SK-MEL-5 (cell line): ENCODE measurements at regions not wholly inside any gene's neighbourhood (a gene's known extent, or its start where the extent isn't known, plus 50 kb on each side); places are given as distances from the start of the nearest gene placed in this dataset.
"Not testable (repeated sequence)": the region's sequence is repeated elsewhere in the genome, so short reads cannot be mapped to it uniquely, and the experiment has no call there.

ENCODE experiments used
- DNase-seq: peaks from one replicate; pipeline ENCODE4 v3.0.0-alpha.2; 2016; ENCODE audit warnings: low read depth, low spot score
- in situ Hi-C: cut with HindIII; loops from 2 replicates; pipeline ENCODE4 v1.10.0; 2016; ENCODE audit warnings: low sequenced_read_pairs, high pct_unique_total_duplicates, low pct_unique_long_range_greater_than_20kb

DNA sequence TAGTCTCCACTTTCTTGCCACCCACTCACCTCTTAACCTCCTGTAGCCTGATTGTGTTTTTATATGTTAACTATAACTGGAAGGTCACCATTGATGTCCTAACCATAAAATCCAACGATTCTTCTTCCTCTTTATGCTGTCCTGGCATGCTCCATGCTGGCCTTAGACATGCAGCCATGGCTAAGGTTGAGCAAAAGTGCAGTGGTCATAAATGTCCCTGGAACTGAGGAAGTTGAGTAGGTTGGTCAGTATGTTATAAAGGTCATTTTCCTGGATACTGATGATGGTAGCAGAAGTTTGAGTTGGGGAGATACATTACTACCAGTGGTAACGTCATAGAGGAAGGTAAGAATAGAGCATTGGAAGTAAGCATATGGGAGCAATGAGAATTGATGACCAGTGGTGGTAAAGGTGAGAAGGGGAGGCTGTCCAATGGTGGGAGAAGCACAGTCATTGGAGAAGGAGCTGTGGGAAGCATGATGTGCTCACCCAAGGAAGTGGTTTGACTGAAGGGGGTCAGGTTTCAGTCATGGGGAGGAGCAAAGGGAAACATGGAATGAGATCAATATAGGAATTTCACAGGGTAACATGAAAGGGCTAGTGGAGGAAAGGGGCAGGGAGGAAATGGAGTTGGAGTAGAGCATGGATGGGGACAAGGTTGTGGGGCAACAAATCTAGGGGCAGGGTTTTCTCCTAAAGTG is 240.8 kb downstream of the DACT1 start:
- in situ Hi-C loops: no loop called here
- no peak for DNase-seq

DNA sequence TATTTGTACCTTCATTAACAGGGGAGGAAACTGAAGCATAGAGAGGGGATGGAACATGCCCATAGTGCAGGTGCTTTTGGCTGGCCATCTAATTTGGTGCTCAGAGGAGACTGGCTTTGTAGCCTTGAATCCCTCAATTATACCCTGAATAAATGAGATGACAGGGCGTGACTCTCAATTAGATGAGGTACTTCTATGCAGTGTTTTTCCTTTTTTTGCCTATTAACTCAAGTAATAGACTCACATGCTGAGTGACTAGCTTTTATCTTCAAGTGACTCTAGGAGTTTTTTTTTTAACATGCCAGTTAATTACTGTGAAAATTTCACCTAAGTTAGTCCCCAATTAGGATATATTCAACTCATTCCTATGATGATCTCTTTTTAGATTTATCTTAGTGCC is 243.7 kb downstream of the DACT1 start:
- in situ Hi-C loops: no loop called here
- no peak for DNase-seq

DNA sequence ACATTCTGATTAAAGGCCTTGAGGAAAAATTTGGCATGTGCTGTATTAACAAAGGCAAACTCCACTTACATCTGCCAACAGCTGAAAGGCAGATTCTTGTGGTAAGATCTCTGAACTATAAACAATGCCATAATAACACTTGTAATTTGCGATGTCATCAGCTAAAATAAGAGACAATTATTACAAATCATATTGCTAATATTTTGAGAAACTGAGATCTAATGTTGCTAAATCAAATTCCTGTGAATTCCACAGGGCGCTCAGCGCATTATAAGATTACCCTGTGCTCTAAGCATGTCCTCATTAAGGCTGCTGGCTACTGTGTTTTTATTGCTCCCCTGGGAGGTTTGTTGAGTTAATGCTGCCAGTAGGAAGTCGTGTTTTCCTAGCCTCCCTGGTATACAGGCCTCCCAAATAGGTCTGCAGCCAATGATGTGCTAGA is 244.8 kb downstream of the DACT1 start:
- in situ Hi-C loops: no loop called here
- DNase-seq: no peak

DNA sequence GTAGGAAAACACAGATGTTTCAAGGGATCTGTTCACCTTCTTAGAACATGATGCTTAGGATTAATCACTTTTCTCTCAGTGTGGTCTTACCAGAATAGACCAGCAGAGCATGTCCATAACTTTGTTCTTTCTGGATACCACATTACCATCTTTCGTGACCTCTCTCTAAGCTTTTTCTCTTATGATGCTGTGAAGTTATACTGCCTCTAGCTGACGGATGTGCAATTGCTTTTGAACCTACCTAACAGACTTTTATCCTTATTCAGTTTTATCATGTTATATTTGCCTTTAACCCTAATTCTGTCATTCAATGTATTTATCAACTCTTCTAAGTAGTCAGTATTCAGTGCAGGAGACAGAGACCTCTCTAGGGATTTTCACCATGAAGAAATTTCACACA is 246.7 kb downstream of the DACT1 start:
- peak; percentile 43 for DNase-seq
- in situ Hi-C loops: no loop called here

DNA sequence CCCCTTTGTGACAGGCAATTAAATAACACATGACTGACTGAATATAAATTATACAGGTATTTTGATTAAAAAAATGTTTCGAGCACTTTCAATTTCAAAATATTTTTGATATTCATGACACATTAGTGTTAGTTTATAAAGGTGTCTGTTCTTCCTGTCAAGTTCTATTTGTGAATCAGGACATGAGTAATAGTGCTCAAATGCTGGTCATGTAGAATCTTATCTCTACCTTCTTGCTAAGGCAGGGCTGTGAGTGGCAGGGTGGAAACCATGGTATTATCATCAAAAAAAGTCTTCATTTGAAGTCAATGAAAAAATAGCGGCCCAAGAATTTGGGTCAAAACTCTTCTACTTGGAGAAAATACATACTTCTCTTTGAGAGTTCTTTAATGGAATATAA is 250.2 kb downstream of the DACT1 start:
- in situ Hi-C loops: no loop called here
- DNase-seq: no peak

DNA sequence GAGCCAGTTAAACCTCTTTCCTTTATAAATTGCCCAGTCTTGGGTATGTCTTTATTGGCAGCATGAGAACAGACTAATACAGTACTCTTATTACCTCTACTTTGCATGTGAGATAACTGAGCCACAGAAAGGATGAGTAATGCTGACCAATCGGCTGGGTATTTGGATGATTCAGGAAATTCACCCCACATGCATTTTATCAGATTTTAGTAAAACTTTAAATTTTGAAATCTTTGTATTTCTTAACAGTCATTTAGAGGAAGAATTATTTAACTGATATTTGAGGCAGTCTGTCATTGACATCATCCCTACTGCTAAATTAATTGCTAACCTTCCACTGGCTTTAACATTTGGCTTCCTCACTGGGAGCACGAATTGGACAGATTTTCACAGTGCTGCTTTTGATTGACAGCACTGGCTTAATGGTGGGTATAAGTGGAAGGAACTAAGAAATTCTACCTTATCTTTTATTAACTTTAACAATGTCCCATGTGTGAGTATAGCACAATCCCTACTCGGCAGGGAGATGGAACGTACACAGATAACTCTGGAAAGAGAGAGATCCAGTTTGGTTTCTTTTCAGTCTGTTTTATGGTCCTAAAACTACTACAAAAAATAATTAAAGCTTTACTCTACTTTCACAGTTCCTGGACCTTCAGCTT is 261.0 kb downstream of the DACT1 start:
- DNase-seq: no peak
- in situ Hi-C loops: no loop called here

DNA sequence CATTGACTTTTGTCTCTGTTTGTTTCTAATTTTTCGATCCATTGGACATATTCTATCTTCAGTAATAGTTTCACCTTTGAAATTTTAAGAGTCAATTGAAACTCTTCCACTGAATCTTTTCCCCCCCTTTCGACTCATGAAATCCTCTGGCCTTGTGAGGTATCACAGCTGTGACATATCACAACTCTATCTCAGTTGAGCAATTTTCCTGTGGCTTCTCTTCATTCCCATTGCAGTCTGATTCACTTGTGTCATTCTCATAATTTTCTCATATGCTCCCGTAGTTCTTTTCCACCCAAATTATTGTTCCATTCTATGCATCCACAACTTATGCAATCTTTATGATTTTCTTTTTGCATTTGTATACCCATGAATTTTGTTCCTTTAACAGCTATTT is 261.6 kb downstream of the DACT1 start:
- in situ Hi-C loops: no loop called here
- no peak for DNase-seq

DNA sequence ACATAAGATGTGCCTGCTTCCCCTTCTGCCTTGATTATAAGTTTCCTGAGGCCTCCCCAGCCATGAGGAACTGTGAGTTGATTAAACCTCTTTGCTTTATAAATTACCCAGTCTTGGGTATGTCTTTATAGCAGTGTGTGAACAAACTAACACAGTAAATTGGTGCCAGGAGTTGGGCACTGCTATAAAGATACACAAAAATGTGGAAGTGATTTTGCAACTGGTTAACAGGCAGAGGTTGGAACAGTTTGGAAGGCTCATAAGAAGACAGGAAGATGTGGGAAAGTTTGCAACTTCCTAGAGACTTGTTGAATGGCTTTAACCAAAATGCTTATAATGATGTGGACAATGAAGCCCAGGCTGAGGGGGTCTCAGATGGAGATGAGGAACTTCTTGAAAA is 264.1 kb downstream of the DACT1 start:
- in situ Hi-C loops: no loop called here
- no peak for DNase-seq

DNA sequence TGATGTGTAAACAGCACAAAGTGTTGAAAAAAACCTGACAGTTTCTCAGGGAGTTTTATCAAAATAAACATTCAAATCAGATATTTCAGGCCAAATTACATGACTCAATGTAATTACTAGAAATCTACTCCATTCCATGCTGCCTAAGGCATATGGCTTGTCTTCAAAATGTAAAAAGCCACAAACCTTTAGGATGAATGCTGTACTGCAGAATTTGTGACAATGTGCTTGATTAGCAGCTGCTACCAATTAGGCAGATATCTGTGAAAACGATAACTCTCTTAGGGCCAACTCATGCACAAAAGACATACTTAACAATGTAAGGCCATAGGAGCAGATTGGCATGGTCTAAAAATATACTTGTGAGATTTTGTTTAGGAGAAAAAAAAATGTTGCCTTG is 267.0 kb downstream of the DACT1 start:
- DNase-seq: no peak
- in situ Hi-C loops: no loop called here

DNA sequence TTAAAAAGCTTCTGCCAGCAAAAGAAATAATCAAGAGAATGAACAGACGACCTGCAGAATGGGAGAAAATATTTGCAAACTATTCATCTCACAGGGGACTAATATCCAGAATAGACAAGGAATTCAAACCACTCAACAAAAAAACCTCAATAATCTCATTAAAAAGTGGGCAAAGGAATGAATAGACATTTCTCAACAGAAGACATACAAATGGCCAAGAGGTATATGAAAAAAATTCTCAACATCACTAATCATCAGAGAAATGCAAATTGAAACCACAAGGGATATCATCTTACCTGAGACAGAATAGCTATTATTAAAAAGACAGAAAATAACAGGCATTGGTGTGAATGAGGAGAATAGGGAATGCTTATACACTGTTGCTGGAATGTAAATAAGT is 270.0 kb downstream of the DACT1 start:
- DNase-seq: no peak
- in situ Hi-C loops: no loop called here

DNA sequence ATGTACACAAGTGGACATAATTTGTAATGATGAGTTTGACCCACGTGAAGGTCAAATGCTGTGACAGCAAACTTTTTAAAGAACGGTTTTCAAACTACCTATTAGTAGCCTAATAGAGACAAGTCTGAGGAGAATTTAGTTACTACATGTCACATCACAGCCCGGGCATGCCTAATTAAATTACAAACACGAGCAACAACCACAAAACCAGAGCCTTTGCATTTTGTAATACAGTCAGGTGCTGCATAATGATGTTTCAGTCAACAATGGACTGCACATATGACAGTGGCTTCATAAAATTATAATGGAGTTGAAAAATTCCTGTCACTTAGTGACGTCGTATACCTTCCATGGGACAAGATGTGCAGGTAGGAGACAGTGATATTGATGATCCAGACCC is 274.5 kb downstream of the DACT1 start:
- in situ Hi-C loops: no loop called here
- DNase-seq: no peak

DNA sequence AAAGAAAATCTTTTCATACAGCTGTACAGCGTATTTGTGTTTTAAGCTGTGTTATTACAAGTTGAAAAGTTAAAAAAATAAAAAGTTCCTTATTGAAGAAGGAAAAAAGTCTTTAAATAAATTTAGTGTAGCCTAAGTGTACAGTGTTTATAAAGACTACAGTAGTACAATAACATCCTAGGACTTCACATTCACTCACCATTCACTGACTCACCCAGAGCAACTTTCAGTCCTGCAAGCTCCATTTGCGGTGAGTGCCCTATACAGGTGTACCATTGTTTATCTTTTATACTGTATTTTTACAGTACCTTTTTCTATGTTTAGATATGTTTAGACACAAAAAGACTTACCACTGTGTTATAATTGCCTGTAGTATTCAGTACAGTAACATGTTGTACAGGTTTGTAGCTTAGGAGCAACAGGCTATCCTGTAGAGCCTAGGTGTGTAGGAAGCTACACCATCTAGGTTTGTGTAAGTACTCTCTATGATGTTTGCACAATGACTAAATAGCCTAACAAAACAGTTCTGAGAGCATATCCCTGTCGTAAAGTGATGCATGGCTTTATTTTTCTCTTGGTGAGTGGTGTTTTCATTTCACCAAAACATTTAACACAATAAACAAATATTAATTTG is 275.2 kb downstream of the DACT1 start:
- no peak for DNase-seq
- in situ Hi-C loops: no loop called here

DNA sequence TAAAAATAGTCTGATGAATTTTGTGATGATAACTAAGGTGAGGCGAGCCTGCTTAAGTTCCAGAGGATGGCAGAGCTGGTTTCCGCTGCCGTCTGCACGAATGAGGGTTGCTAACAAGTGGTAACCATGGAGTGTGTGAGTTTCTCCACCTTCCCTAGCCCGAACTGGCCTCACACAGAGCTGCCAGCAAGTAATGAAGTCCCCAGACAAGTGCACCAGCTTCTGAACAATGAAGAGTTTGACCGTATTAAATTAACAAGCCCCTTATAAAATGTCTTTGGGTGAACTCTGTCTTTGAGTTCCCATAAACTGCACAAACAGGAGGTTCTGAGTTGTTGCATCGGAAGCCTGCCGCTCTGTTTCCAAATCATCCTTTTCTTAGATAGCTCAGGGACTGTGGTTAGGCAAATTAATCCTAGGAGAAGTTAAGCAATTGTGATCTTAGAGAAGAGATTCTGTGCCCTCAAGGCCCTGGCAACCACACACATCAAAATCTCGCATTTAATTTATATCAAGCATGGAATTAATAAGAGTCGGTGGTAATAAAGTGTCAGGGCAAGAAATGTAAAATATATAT is 274.1 kb upstream of the DAAM1 start:
- in situ Hi-C loops: no loop called here
- no peak for DNase-seq

DNA sequence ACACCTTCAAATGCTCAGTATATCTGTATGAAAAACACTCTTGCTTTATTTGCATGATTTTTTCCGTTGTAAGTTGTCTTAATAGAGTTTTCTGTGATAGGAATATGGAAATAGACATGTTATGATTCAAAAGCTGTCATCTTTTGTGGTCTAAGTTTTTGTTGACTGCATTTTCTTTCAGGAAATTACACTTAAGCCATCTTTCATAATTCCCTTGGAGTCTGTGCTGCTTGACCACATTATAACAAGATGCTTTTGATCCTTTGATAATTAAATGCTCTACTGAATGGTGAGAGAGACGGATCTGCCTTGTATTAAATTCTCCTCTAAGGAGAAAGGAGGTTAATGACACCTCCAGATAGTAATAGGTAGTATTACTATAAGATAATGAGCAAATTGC is 272.8 kb upstream of the DAAM1 start:
- no peak for DNase-seq
- in situ Hi-C loops: no loop called here

DNA sequence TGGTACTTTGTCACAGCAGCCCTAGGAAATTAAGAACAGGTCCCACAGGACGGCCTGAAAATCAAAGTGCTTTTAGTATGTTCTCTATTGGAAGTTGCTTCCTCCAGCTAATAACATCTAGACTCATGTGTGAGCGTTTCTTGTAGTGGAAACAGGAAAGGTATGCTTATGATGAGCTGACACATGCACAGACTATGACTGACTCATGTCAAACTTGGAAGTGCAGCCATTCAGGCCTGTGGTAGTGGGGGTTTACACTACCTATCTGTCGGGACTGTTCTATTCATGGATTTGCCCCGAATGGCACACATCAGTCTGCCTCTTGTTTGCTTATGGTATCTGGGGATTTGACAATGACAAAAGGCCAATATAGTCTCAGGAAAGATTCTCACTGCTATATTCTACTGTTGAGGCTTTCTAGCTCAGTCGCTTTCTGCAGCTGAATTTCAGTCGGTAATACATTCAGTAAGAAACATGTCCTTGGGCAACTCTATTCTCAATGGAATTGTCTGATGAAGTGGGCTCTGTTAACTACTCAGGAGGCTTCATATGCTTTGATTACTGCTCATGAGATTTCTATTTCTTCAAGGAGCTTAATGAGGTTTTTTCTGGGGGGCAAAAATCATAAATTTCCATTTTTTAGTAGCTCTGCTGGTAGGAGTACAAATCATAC is 270.3 kb upstream of the DAAM1 start:
- no peak for DNase-seq
- in situ Hi-C loops: no loop called here

DNA sequence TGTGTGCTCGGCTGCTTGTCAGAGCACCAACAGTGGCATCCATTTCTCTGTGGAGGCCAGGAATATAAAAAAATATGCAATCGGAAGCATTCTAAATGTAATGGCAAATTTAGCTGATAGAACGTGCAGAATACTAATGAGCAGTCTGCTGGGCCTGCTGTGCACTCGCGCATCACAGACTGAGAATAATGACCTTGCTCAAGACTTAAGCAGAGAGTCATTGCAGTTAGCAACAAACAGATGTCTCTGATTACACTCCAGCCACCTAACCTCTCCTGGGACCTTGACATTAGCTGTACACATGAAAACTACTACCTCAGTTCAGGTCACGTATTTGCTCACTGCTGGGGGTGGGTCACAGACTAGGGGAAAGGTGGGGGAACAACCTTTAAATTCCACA is 269.2 kb upstream of the DAAM1 start:
- in situ Hi-C loops: no loop called here
- DNase-seq: no peak

DNA sequence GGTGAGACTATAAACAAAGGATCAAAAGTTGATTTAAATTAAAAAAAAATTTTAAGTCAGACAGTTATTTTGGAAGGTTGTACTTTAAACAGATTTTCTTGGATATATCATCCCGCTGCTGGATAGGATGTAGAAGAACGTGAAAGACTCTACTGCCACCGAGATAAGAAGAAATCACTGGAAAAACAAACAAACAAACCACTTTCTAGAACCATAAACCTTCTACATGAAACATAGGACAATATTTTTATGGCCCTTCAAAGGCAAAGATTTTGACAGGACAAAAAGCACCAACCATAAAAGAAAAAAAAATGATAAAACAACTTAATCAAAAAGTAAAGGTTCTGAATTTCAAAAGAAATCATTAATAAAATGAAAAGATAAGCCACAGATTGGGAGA is 268.2 kb upstream of the DAAM1 start:
- DNase-seq: no peak
- in situ Hi-C loops: no loop called here

DNA sequence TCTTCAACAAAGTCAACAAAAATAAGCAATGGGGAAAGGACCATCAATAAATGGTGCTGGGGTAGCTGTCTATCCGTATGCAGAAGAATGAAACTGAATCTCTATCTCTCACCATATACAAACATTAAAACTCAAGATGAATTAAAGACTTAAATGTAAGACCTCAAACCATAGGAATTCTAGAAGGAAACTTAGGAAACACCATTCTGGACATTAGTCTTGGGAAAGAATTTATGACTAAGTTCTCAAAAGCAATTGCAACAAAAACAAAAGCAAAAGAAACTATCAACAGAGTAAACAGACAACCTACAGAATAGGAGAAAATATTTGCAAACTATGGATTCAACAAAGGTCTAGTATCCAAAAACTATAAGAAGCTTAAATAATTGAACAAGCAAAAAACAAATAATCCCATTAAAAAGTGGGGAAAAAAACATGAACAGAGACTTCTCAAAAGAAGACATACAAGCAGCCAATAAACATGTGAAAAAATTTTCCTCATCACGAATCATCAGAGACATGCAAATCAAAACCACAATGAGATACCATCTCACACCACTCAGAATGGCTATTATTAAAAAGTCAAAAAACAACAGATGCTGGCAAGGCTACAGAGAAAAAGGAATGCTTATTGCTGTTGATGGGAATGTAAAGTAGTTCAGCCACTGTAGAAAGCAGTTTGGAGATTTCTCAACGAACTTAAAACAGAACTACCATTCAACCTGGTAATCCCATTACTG is 266.1 kb upstream of the DAAM1 start:
- DNase-seq, in situ Hi-C loops: not testable (repeated sequence)
